ENCODE measurements at regions not wholly inside any gene's neighbourhood (a gene's known extent, or its start where the extent isn't known, plus 50 kb on each side); places are given as distances from the start of the nearest gene placed in this dataset.

DNA sequence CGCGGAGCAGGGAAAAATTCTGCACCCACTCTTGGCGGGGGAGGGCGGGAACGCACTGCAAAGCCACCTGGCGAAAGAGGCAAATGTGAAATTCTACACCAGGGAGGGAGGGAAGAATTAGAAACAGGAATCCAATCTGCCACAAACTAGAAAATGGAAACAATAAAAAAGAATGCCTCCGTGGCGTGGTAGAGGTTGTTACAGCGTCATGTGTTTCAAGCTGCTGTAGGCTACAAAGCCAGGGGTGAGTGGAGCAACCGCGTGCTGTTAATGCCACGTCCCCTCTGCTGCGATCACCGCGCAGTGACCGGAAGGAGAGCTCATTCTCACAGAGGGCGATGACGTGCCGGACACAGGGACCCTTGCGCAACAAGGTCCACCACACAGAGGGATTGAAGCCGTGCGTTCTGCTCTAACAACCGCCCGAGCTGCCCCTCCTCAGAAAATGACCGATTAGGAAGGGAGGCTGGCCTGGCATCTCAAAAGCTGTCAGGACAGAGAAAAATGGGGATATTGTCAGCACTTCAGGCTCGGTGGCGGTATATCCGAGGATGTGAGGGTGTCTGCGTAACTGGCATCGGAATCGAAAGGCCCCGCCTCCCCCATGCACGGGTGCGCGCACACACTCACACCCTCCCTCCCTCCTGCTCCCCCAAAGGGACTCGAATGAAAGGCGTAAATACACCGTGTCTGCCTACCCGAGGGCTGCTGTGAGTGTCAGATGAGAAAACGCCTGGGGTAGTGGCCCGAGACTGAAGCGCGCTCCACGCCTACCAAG is 70.8 kb upstream of the TNRC6C start (continued):
- TF ChIP-seq BRCA1 (IDR thresholded peaks at IDR 0.05; ENCODE audit: low read depth, low read length) (no peak), EP300 (IDR thresholded peaks at IDR 0.05; ENCODE audit: borderline replicate concordance in 1 of 2, low read depth in 2 of 2, low read length in 2 of 2) (no peak), TAF1 (IDR thresholded peaks at IDR 0.05; ENCODE audit: low read depth, low read length) (no peak)
